H1 (cell line): ENCODE measurements at regions not wholly inside any gene's neighbourhood (a gene's known extent, or its start where the extent isn't known, plus 50 kb on each side); places are given as distances from the start of the nearest gene placed in this dataset.

Experiments used
- CTCF ChIA-PET: fragments of 300-600 bp; sonication (Branson Sonifier 250); formaldehyde crosslinking; loops from one replicate; lab custom pipeline; 2021; ENCODE audit not compliant: partially characterized antibody; lab: Charles Lee
- POLR2A ChIA-PET: fragments of 300-600 bp; sonication (Branson Sonifier 250); formaldehyde crosslinking; loops from one replicate; lab custom pipeline; 2021; ENCODE audit warnings: inconsistent platforms; ENCODE audit not compliant: partially characterized antibody; lab: Charles Lee
- DNase-seq, 2 experiments: peaks; one replicate each; pipeline versions ENCODE4 v3.0.0 to v3.0.0-alpha.2; 2010 to 2022; ENCODE audit warnings: low spot score in 2 of 2, low read depth in 1 of 2, mixed read lengths in 1 of 2
- FAIRE-seq: peaks from 2 replicates; lab custom pipeline; 2011; peaks lifted over from hg19 to GRCh38; lab: Jason Lieb, UNC
- H2AFZ ChIP-seq: 2 replicates; pipeline ENCODE4 v1.8.1; 2012; ENCODE audit warnings: low read length, inconsistent platforms
- H2AK5ac ChIP-seq: 2 replicates; pipeline ENCODE4 v1.6.1; 2013; ENCODE audit warnings: low read depth, low read length
- H2BK120ac ChIP-seq: replicated peaks from 2 replicates; pipeline ENCODE3; 2013; ENCODE audit warnings: low read depth, low read length, inconsistent platforms
- H2BK12ac ChIP-seq: 2 replicates; pipeline ENCODE4 v1.6.1; 2013; ENCODE audit warnings: low read depth, low read length
- H2BK15ac ChIP-seq: 2 replicates; pipeline ENCODE4 v1.6.1; 2013; ENCODE audit warnings: low read length
- H2BK20ac ChIP-seq: 2 replicates; pipeline ENCODE4 v1.6.1; 2013; ENCODE audit warnings: low read length
- H2BK5ac ChIP-seq: 2 replicates; pipeline ENCODE4 v1.6.1; 2013; ENCODE audit warnings: low read depth, low read length
- H3K14ac ChIP-seq: 2 replicates; pipeline ENCODE4 v1.6.1; 2013; ENCODE audit warnings: inconsistent platforms; ENCODE audit not compliant: insufficient read length
- H3K18ac ChIP-seq: 2 replicates; pipeline ENCODE4 v1.6.1; 2013; ENCODE audit warnings: low read length; ENCODE audit errors: extremely low read depth
- H3K23ac ChIP-seq: 2 replicates; pipeline ENCODE4 v1.6.1; 2013; ENCODE audit warnings: inconsistent platforms; ENCODE audit not compliant: insufficient read length
- H3K23me2 ChIP-seq: 2 replicates; pipeline ENCODE4 v1.6.1; 2013; ENCODE audit warnings: low read depth, low read length
- H3K27ac ChIP-seq: 2 replicates; pipeline ENCODE4 v1.6.1; 2011; ENCODE audit warnings: low read depth, low read length, inconsistent platforms
- H3K27me3 ChIP-seq, 4 experiments: replicated peaks in 1 of 4; 1 replicate in 1 of 4; 2 replicates in 3 of 4; pipeline versions ENCODE4 v1.6.1 to v1.8.1; 2011 to 2013; ENCODE audit warnings: low read length in 3 of 4, mild to moderate bottlenecking in 3 of 4, inconsistent platforms in 2 of 4, mixed read lengths in 2 of 4, moderate library complexity in 1 of 4; ENCODE audit not compliant: control insufficient read depth in 3 of 4, insufficient read depth in 3 of 4; ENCODE audit errors: extremely low read depth in 1 of 4
- H3K36me3 ChIP-seq, 4 experiments: 2 replicates each; pipeline versions ENCODE4 v1.6.1 to v1.8.1; 2011 to 2013; ENCODE audit warnings: mild to moderate bottlenecking in 4 of 4, low read length in 3 of 4, moderate library complexity in 2 of 4, control low read depth in 1 of 4, inconsistent platforms in 1 of 4; ENCODE audit not compliant: insufficient read depth in 4 of 4, control insufficient read depth in 2 of 4
- H3K4ac ChIP-seq: replicated peaks from 2 replicates; pipeline ENCODE3; 2013; ENCODE audit warnings: low read length, low read depth, mixed read lengths, inconsistent platforms; ENCODE audit not compliant: insufficient read length
- H3K4me1 ChIP-seq, 4 experiments: replicated peaks in 1 of 4; 1 replicate in 1 of 4; 2 replicates in 3 of 4; pipeline versions ENCODE4 v1.6.1 to v1.8.1; 2011 to 2013; ENCODE audit warnings: low read length in 3 of 4, inconsistent platforms in 2 of 4, mixed read lengths in 1 of 4; ENCODE audit not compliant: insufficient read depth in 4 of 4, control insufficient read depth in 3 of 4
- H3K4me2 ChIP-seq, 2 experiments: 2 replicates each; pipeline versions ENCODE4 v1.6.1 to v1.8.1; 2011 to 2013; ENCODE audit warnings: low read depth in 2 of 2, low read length in 2 of 2, control low read depth in 1 of 2, inconsistent platforms in 1 of 2, mild to moderate bottlenecking in 1 of 2; ENCODE audit not compliant: insufficient read depth in 1 of 2
- H3K4me3 ChIP-seq, 4 experiments: fragments of 200-600, 300-600 bp in 1 of 4; sonication (generic), shearing (Covaris generic), sonication (Bioruptor Twin) in 1 of 4; 2 replicates each; pipeline versions ENCODE4 v1.5.1 to v1.8.1; 2011 to 2016; ENCODE audit warnings: low read length in 4 of 4, low read depth in 3 of 4, control low read depth in 2 of 4, inconsistent platforms in 2 of 4, mild to moderate bottlenecking in 2 of 4, mixed read lengths in 1 of 4, moderate library complexity in 1 of 4; ENCODE audit not compliant: insufficient read depth in 2 of 4; ENCODE audit errors: extremely low read depth in 1 of 4
- H3K56ac ChIP-seq: replicated peaks from 2 replicates; pipeline ENCODE3; 2013; ENCODE audit warnings: low read depth, mild to moderate bottlenecking, mixed read lengths, low read length, inconsistent platforms; ENCODE audit not compliant: insufficient read length
- H3K79me1 ChIP-seq: 2 replicates; pipeline ENCODE4 v1.6.1; 2013; ENCODE audit warnings: low read depth, low read length, control low read depth
- H3K79me2 ChIP-seq, 2 experiments: 2 replicates each; pipeline versions ENCODE4 v1.6.1 to v1.8.1; 2012 to 2013; ENCODE audit warnings: low read length in 2 of 2, mild to moderate bottlenecking in 2 of 2, inconsistent platforms in 1 of 2; ENCODE audit not compliant: insufficient read depth in 2 of 2, control insufficient read depth in 1 of 2
- H3K9ac ChIP-seq, 4 experiments: replicated peaks in 1 of 4; 1 replicate in 1 of 4; 2 replicates in 3 of 4; pipeline versions ENCODE4 v1.6.1 to v1.8.1; 2011 to 2013; ENCODE audit warnings: low read depth in 3 of 4, low read length in 3 of 4, control low read depth in 2 of 4, mild to moderate bottlenecking in 2 of 4, moderate library complexity in 2 of 4, inconsistent platforms in 1 of 4; ENCODE audit errors: extremely low read depth in 1 of 4
- H3K9me3 ChIP-seq, 2 experiments: 2 replicates each; pipeline versions ENCODE4 v1.6.1 to v1.8.1; 2012 to 2013; ENCODE audit warnings: mild to moderate bottlenecking in 2 of 2, moderate library complexity in 2 of 2, control low read depth in 1 of 2, inconsistent platforms in 1 of 2, low read depth in 1 of 2, low read length in 1 of 2, mixed read lengths in 1 of 2; ENCODE audit not compliant: insufficient read depth in 2 of 2
- H4K20me1 ChIP-seq, 2 experiments: replicated peaks in 1 of 2; 2 replicates each; pipeline versions ENCODE3 to v1.8.1; 2011 to 2013; ENCODE audit warnings: inconsistent platforms in 2 of 2, low read length in 2 of 2, mild to moderate bottlenecking in 1 of 2; ENCODE audit not compliant: insufficient read depth in 2 of 2, control insufficient read depth in 1 of 2
- H4K5ac ChIP-seq: 2 replicates; pipeline ENCODE4 v1.6.1; 2013; ENCODE audit warnings: low read length, low read depth, mixed read lengths, inconsistent platforms; ENCODE audit not compliant: insufficient read length
- H4K8ac ChIP-seq: 2 replicates; pipeline ENCODE4 v1.8.0; 2013; ENCODE audit warnings: mild to moderate bottlenecking, moderate library complexity, low read length, inconsistent platforms; ENCODE audit not compliant: insufficient read depth; ENCODE audit errors: extremely low read depth
- H4K91ac ChIP-seq: replicated peaks from 2 replicates; pipeline ENCODE3; 2013; ENCODE audit warnings: low read length, mixed read lengths, inconsistent platforms; ENCODE audit not compliant: insufficient read length
- CBX8 ChIP-seq: fragments of 300-800, 300-1000 bp; sonication (generic); IDR thresholded peaks from 2 replicates; pipeline ENCODE4 v1.7.1; 2016; ENCODE audit warnings: low read depth, low read length, borderline replicate concordance
- CEBPB ChIP-seq: IDR thresholded peaks from 2 replicates; pipeline ENCODE4 v1.6.1; 2012; ENCODE audit warnings: low read depth, low read length
- CTBP2 ChIP-seq: IDR thresholded peaks from 2 replicates; pipeline ENCODE4 v1.7.0; 2011; ENCODE audit warnings: borderline replicate concordance, mild to moderate bottlenecking, moderate library complexity, mixed read lengths, low read length; ENCODE audit not compliant: insufficient read depth, insufficient read length
- KDM1A ChIP-seq: fragments of 200-600, 300-600 bp; sonication (generic); IDR thresholded peaks from 2 replicates; pipeline ENCODE4 v1.7.1; 2016; ENCODE audit warnings: mild to moderate bottlenecking, low read length, borderline replicate concordance
- POLR2AphosphoS5 ChIP-seq: IDR thresholded peaks from 2 replicates; pipeline ENCODE4 v1.6.1; 2011; ENCODE audit warnings: low read depth, low read length
- RNF2 ChIP-seq: fragments of 200-900, 300-1000 bp; sonication (generic); IDR thresholded peaks from 2 replicates; pipeline ENCODE4 v1.7.1; 2016; ENCODE audit warnings: borderline replicate concordance, low read depth, mild to moderate bottlenecking, antibody characterized with exemption, low read length; ENCODE audit not compliant: poor library complexity, severe bottlenecking; ENCODE audit errors: missing control alignments
- TCF12 ChIP-seq: IDR thresholded peaks from 2 replicates; pipeline ENCODE4 v1.6.1; 2011; ENCODE audit warnings: low read depth, mild to moderate bottlenecking, low read length
- WGBS, 2 experiments: shearing (Covaris generic) in 1 of 2; methylation state at CpG; one replicate each; pipeline versions ENCODE4 v1.1.6 to v1.1.7; 2013 to 2015; ENCODE audit warnings: low lambda C conversion rate in 2 of 2, mixed read lengths in 2 of 2, inconsistent platforms in 1 of 2, low coverage in 1 of 2, missing lambda C conversion rate in 1 of 2; ENCODE audit not compliant: insufficient replicate concordance in 2 of 2, insufficient coverage in 1 of 2, insufficient read length in 1 of 2; ENCODE audit errors: extremely low coverage in 1 of 2, missing lambda C conversion rate in 1 of 2; 5-methylcytosine and 5-hydroxymethylcytosine counted together
- TF ChIP-seq, protein P1 (sequence below): IDR thresholded peaks from 2 replicates; pipeline ENCODE4 v1.6.1; 2012; ENCODE audit warnings: inconsistent platforms

- H2BK120ac ChIP-seq, result no peak overlapping the region
- DNase-seq (no peak), FAIRE-seq (no peak)
- no peaks in the 10 kb centered on the region for H3K79me2 ChIP-seq
- no peak overlapping the region for H2AK5ac ChIP-seq
- H3K4me1 ChIP-seq, result no peaks in the 10 kb centered on the region
- no peaks in the 10 kb centered on the region for H3K23me2 ChIP-seq
- H4K20me1 ChIP-seq, result no peaks in the 10 kb centered on the region
- ChIA-PET CTCF (no interaction called here), POLR2A (no interaction called here)
- no peak for TF ChIP-seq POLR2AphosphoS5
- TF ChIP-seq TCF12, result no peak
- TF ChIP-seq CTBP2, result no peak
- no peak for TF ChIP-seq RNF2
- no peak for TF ChIP-seq KDM1A
- no peak for TF ChIP-seq CEBPB
- TF ChIP-seq CBX8, result no peak
- TF ChIP-seq, protein P1, sequence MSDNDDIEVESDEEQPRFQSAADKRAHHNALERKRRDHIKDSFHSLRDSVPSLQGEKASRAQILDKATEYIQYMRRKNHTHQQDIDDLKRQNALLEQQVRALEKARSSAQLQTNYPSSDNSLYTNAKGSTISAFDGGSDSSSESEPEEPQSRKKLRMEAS, result no peak
- no peaks in the 10 kb centered on the region for H3K36me3 ChIP-seq
- H2BK20ac ChIP-seq, result no peak overlapping the region
- H3K9me3 ChIP-seq, result no peaks in the 10 kb centered on the region
- H3K4me3 ChIP-seq, result no peak overlapping the region
- no peak overlapping the region for H3K4me2 ChIP-seq
- H3K79me1 ChIP-seq, result no peaks in the 10 kb centered on the region
- H4K8ac ChIP-seq, result no peak overlapping the region
- H3K27me3 ChIP-seq, result no peaks in the 10 kb centered on the region
- H4K5ac ChIP-seq, result no peak overlapping the region
- H3K18ac ChIP-seq, result no peak overlapping the region
- H2BK12ac ChIP-seq, result no peak overlapping the region
- no peak overlapping the region for H3K23ac ChIP-seq
- no peak overlapping the region for H3K4ac ChIP-seq
- no peak overlapping the region for H2BK15ac ChIP-seq
- H3K14ac ChIP-seq, result no peak overlapping the region
- no peak overlapping the region for H3K27ac ChIP-seq
- H3K56ac ChIP-seq, result no peak overlapping the region
- H2AFZ ChIP-seq, result no peak overlapping the region
- H3K9ac ChIP-seq, result no peak overlapping the region
- 88 to 100% methylated on average over 1 to 2 of the region's 2 CpGs for WGBS, 2 experiments
- H4K91ac ChIP-seq, result no peak overlapping the region
- H2BK5ac ChIP-seq, result no peak overlapping the region
Observed at GRCh38 chr13:89003656-89004055, 1332.5 kb downstream of the SLITRK5 start.
